OCI-LY3 (cell line): ENCODE measurements at regions not wholly inside any gene's neighbourhood (a gene's known extent, or its start where the extent isn't known, plus 50 kb on each side); places are given as distances from the start of the nearest gene placed in this dataset.
A peak's percentile ranks its signal among the peaks of the same experiment; 100 is the strongest.

ENCODE experiments used
- H2AFZ ChIP-seq: fragments of 200-600, 300-600 bp; shearing (Covaris generic); 2 replicates; pipeline ENCODE4 v1.6.0; 2014; ENCODE audit warnings: antibody characterized with exemption, low read depth, low read length
- H3K27ac ChIP-seq: fragments of 200-600, 300-600 bp; sonication (generic); 2 replicates; pipeline ENCODE4 v1.5.1; 2014; ENCODE audit warnings: mild to moderate bottlenecking, low read length, moderate library complexity, mixed read lengths
- H3K27me3 ChIP-seq: fragments of 200-600, 300-600 bp; sonication (generic); 2 replicates; pipeline ENCODE4 v1.6.1; 2014; ENCODE audit warnings: low read depth, low read length, mixed read lengths
- H3K36me3 ChIP-seq: fragments of 200-600, 300-600 bp; sonication (generic); replicated peaks from 2 replicates; pipeline ENCODE3; 2014; ENCODE audit warnings: low read depth, low read length, mixed read lengths
- H3K4me1 ChIP-seq: fragments of 300-600, 200-600 bp; sonication (generic); 2 replicates; pipeline ENCODE4 v1.6.1; 2014; ENCODE audit warnings: low read length, mixed read lengths
- H3K4me2 ChIP-seq: fragments of 200-600, 300-600 bp; sonication (generic); 2 replicates; pipeline ENCODE4 v1.6.1; 2014; ENCODE audit warnings: low read length, mixed read lengths
- H3K4me3 ChIP-seq: fragments of 300-600, 200-600 bp; sonication (generic); 2 replicates; pipeline ENCODE4 v1.5.1; 2014; ENCODE audit warnings: antibody characterized with exemption, mild to moderate bottlenecking, low read length, moderate library complexity
- H3K79me2 ChIP-seq: fragments of 300-600, 200-600 bp; shearing (Covaris generic); 2 replicates; pipeline ENCODE4 v1.6.1; 2014; ENCODE audit warnings: mild to moderate bottlenecking, low read length, mixed read lengths
- H3K9ac ChIP-seq: fragments of 300-600, 200-600 bp; shearing (Covaris generic); 2 replicates; pipeline ENCODE4 v1.6.0; 2014; ENCODE audit warnings: mild to moderate bottlenecking, low read length, moderate library complexity
- H3K9me3 ChIP-seq: fragments of 200-600, 300-600 bp; shearing (Covaris generic); 2 replicates; pipeline ENCODE4 v1.6.1; 2014; ENCODE audit warnings: low read length, mixed read lengths; ENCODE audit not compliant: insufficient read depth
- H4K20me1 ChIP-seq: fragments of 200-600, 300-600 bp; sonication (generic); 2 replicates; pipeline ENCODE4 v1.6.1; 2016; ENCODE audit warnings: low read length, mixed read lengths; ENCODE audit not compliant: insufficient read depth
- CTCF ChIP-seq: fragments of 200-600, 300-600 bp; sonication (generic); IDR thresholded peaks from 2 replicates; pipeline ENCODE4 v1.5.1; 2014; ENCODE audit warnings: antibody characterized with exemption, low read length, low read depth
- EZH2phosphoT487 ChIP-seq: fragments of 200-600 bp; shearing (Covaris generic); IDR thresholded peaks from 2 replicates; pipeline ENCODE4 v1.6.1; 2018; ENCODE audit warnings: antibody characterized with exemption, mixed run types, low read depth

GRCh38 chr3:68017069-68017468 is 362.7 kb upstream of the SUCLG2 start:
- TF ChIP-seq CTCF (peak; percentile 38; the same call in 1 of the 2 replicates), EZH2phosphoT487 (no peak)
- no peak overlapping the region for H3K4me2 ChIP-seq
- no peaks in the 10 kb centered on the region for H4K20me1 ChIP-seq
- no peaks in the 10 kb centered on the region for H3K9me3 ChIP-seq
- no peak overlapping the region for H3K27ac ChIP-seq
- H3K36me3 ChIP-seq: no peaks in the 10 kb centered on the region
- no peaks in the 10 kb centered on the region for H3K4me1 ChIP-seq
- H3K9ac ChIP-seq: no peak overlapping the region
- no peak overlapping the region for H3K4me3 ChIP-seq
- H3K79me2 ChIP-seq: no peaks in the 10 kb centered on the region
- H3K27me3 ChIP-seq: peaks cover 19% of the 10 kb centered on the region
- H2AFZ ChIP-seq: no peak overlapping the region

- Histone ChIP-seq H3K27ac (no peak overlapping the region), H3K27me3 (peaks cover 17% of the 10 kb centered on the region), H3K4me1 (no peaks in the 10 kb centered on the region), H3K4me3 (no peak overlapping the region), H3K4me2 (no peak overlapping the region), H3K79me2 (no peaks in the 10 kb centered on the region), H3K9me3 (no peaks in the 10 kb centered on the region), H4K20me1 (no peaks in the 10 kb centered on the region), H2AFZ (no peak overlapping the region), H3K9ac (no peak overlapping the region), H3K36me3 (no peaks in the 10 kb centered on the region)
- TF ChIP-seq CTCF (no peak), EZH2phosphoT487 (no peak)
These were observed 355.5 kb upstream of the SUCLG2 start for GRCh38 chr3:68009900-68010299.

- Histone ChIP-seq H3K4me1 (no peaks in the 10 kb centered on the region), H3K4me2 (no peak overlapping the region), H3K27me3 (peaks cover 21% of the 10 kb centered on the region), H3K27ac (no peak overlapping the region), H3K79me2 (no peaks in the 10 kb centered on the region), H4K20me1 (no peaks in the 10 kb centered on the region), H3K36me3 (no peaks in the 10 kb centered on the region), H2AFZ (no peak overlapping the region), H3K9ac (no peak overlapping the region), H3K9me3 (no peaks in the 10 kb centered on the region), H3K4me3 (no peak overlapping the region)
- TF ChIP-seq CTCF: no peak
- TF ChIP-seq EZH2phosphoT487: no peak
These were observed 353.3 kb upstream of the SUCLG2 start for GRCh38 chr3:68007621-68008226.

- H3K36me3 ChIP-seq: no peaks in the 10 kb centered on the region
- H3K4me1 ChIP-seq: no peaks in the 10 kb centered on the region
- no peak overlapping the region for H3K4me2 ChIP-seq
- H4K20me1 ChIP-seq: no peaks in the 10 kb centered on the region
- H2AFZ ChIP-seq: no peak overlapping the region
- peaks cover 21% of the 10 kb centered on the region for H3K27me3 ChIP-seq
- no peak overlapping the region for H3K9ac ChIP-seq
- H3K27ac ChIP-seq: no peak overlapping the region
- no peak for TF ChIP-seq CTCF
- no peak for TF ChIP-seq EZH2phosphoT487
- no peak overlapping the region for H3K4me3 ChIP-seq
- H3K79me2 ChIP-seq: no peaks in the 10 kb centered on the region
- no peaks in the 10 kb centered on the region for H3K9me3 ChIP-seq
These were observed 352.2 kb upstream of the SUCLG2 start for GRCh38 chr3:68006646-68007045.
